KMS-11 (cell line): ENCODE measurements at regions not wholly inside any gene's neighbourhood (a gene's known extent, or its start where the extent isn't known, plus 50 kb on each side); places are given as distances from the start of the nearest gene placed in this dataset.

Experiments used
- H2AFZ ChIP-seq: fragments of 200-600 bp; sonication (generic); 2 replicates; pipeline ENCODE4 v1.6.1; 2016; ENCODE audit warnings: antibody characterized with exemption, mixed run types, low read depth
- H3K27ac ChIP-seq: fragments of 200-600 bp; sonication (generic); 2 replicates; pipeline ENCODE4 v1.6.1; 2016; ENCODE audit warnings: mild to moderate bottlenecking, mixed run types
- H3K27me3 ChIP-seq: fragments of 200-600 bp; sonication (generic); 2 replicates; pipeline ENCODE4 v1.6.1; 2017; ENCODE audit warnings: mild to moderate bottlenecking, low read depth, mixed run types, moderate library complexity; ENCODE audit not compliant: insufficient read depth
- H3K36me3 ChIP-seq: fragments of 200-600 bp; sonication (generic); 2 replicates; pipeline ENCODE4 v1.6.1; 2017; ENCODE audit warnings: mild to moderate bottlenecking, mixed run types; ENCODE audit not compliant: insufficient read depth
- H3K4me1 ChIP-seq: fragments of 200-600 bp; sonication (generic); 2 replicates; pipeline ENCODE4 v1.6.1; 2016; ENCODE audit warnings: mild to moderate bottlenecking, low read depth, mixed run types; ENCODE audit not compliant: poor library complexity, severe bottlenecking
- H3K4me2 ChIP-seq: fragments of 200-600 bp; sonication (generic); 2 replicates; pipeline ENCODE4 v1.7.0; 2016; ENCODE audit warnings: mild to moderate bottlenecking, mixed run types
- H3K4me3 ChIP-seq: fragments of 200-600 bp; sonication (generic); IDR thresholded peaks from 2 replicates; pipeline ENCODE4 v1.6.1; 2017; ENCODE audit warnings: low read depth, low read length, mixed read lengths; ENCODE audit not compliant: insufficient read depth
- H3K79me2 ChIP-seq: fragments of 200-600 bp; sonication (generic); 2 replicates; pipeline ENCODE4 v1.6.1; 2016; ENCODE audit warnings: low read depth, mixed run types; ENCODE audit not compliant: insufficient read depth
- H3K9ac ChIP-seq: fragments of 200-600 bp; sonication (generic); 2 replicates; pipeline ENCODE4 v1.6.1; 2016; ENCODE audit warnings: mild to moderate bottlenecking, mixed run types
- H4K20me1 ChIP-seq: fragments of 200-600 bp; sonication (generic); 2 replicates; pipeline ENCODE4 v1.6.1; 2016; ENCODE audit warnings: mild to moderate bottlenecking, mixed run types; ENCODE audit not compliant: insufficient read depth
- TF ChIP-seq, protein P1 (sequence below): fragments of 200-600 bp; sonication (generic); conservative IDR thresholded peaks from 2 replicates; pipeline ENCODE4 v1.6.1; 2017; ENCODE audit warnings: low read depth, mild to moderate bottlenecking, antibody characterized with exemption, low read length, moderate library complexity, mixed read lengths

DNA sequence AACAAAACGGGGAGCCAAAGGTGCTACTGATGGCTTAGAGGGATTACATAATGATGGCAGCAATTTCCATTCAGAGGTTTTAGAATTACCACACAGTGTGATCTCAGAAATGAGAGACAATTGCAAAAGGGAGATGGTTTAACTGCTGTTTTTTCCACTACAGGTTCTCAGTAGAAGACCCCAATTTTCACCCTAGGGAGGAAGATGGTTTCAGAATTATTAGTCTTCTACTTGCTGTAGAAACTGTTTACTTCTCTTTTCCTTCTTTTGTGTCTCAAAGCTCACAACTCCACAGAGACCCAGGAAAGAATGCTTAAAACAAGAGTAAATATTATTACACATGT is 226.5 kb downstream of the INHBA start:
- no peak overlapping the region for H3K4me2 ChIP-seq
- H3K79me2 ChIP-seq, result no peaks in the 10 kb centered on the region
- H3K9ac ChIP-seq, result no peak overlapping the region
- H3K36me3 ChIP-seq, result no peaks in the 10 kb centered on the region
- no peak overlapping the region for H3K27ac ChIP-seq
- no peaks in the 10 kb centered on the region for H3K27me3 ChIP-seq
- TF ChIP-seq, protein P1, sequence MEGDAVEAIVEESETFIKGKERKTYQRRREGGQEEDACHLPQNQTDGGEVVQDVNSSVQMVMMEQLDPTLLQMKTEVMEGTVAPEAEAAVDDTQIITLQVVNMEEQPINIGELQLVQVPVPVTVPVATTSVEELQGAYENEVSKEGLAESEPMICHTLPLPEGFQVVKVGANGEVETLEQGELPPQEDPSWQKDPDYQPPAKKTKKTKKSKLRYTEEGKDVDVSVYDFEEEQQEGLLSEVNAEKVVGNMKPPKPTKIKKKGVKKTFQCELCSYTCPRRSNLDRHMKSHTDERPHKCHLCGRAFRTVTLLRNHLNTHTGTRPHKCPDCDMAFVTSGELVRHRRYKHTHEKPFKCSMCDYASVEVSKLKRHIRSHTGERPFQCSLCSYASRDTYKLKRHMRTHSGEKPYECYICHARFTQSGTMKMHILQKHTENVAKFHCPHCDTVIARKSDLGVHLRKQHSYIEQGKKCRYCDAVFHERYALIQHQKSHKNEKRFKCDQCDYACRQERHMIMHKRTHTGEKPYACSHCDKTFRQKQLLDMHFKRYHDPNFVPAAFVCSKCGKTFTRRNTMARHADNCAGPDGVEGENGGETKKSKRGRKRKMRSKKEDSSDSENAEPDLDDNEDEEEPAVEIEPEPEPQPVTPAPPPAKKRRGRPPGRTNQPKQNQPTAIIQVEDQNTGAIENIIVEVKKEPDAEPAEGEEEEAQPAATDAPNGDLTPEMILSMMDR, result no peak
- no peaks in the 10 kb centered on the region for H4K20me1 ChIP-seq
- no peaks in the 10 kb centered on the region for H3K4me1 ChIP-seq
- H2AFZ ChIP-seq, result no peak overlapping the region
- no peak overlapping the region for H3K4me3 ChIP-seq

DNA sequence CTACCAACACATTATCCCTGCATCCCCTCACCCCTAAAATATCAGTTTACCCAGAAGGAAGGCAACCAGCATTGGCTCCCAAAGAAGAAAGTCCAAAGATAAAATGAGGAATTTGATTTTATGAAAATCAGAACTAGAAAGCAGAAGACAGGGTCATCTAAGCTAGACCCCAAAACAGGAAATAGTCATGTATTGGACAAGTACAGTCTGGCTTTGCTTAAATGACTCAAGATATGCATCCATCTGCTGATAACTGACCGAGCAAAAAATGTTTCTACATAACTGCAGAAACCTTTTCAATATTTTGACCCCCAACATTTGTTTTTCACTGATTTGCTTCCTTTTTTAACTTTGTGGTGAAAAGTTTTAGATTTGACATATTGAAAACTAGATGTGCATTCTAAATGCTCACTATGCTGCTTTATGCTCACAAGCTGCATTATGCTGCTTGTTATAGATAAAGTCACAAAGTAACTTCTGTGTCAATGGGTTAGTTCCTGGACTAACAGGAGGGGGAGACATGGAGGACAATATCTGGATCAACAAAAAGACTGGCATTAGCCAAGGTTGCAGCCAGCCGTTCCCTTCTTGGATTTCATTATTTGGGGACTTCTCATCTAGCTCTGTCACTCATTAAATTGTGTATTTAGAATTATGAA is 227.0 kb downstream of the INHBA start:
- TF ChIP-seq, protein P1, result no peak
- Histone ChIP-seq H3K36me3 (no peaks in the 10 kb centered on the region), H4K20me1 (no peaks in the 10 kb centered on the region), H3K4me2 (no peak overlapping the region), H3K27me3 (no peaks in the 10 kb centered on the region), H3K27ac (no peak overlapping the region), H3K4me3 (no peak overlapping the region), H3K9ac (no peak overlapping the region), H2AFZ (no peak overlapping the region), H3K4me1 (no peaks in the 10 kb centered on the region), H3K79me2 (no peaks in the 10 kb centered on the region)

DNA sequence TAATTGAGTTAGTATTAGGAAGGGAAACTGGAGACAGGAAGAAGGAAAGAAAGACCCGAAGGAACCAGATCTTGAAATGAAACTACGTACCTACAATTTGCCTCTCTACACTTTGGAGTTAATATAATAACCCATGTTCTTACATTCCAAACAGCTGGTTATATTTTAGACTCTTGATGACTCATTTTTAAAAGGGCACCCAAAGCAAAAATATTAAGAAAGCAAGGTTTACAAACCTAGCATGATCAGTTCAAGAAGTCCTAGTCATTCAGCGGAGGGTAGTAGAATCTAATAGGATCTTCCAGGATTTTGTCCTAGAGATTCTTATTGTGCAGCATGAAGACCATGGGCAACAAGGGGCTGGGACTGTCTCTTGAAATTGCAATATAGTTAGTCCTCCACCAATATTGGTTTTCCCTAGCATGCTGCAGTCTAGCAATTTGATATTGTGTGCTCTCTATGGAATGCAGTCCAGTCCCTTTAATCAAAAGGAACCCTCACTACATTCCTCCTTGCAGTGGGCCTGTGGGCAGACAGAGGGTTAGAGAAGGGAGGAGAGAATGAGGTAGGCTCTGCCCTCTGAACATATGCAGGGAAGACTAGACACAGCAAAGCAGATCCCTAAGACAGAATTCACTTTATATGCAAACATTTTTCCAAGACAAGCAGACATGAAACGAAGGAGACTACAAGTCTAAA is 230.3 kb downstream of the INHBA start:
- Histone ChIP-seq H3K36me3 (no peaks in the 10 kb centered on the region), H3K4me2 (no peak overlapping the region), H3K9ac (no peak overlapping the region), H2AFZ (no peak overlapping the region), H3K4me1 (no peaks in the 10 kb centered on the region), H3K27ac (no peak overlapping the region), H3K27me3 (no peaks in the 10 kb centered on the region), H3K79me2 (no peaks in the 10 kb centered on the region), H3K4me3 (no peak overlapping the region), H4K20me1 (no peaks in the 10 kb centered on the region)
- TF ChIP-seq, protein P1, result no peak

DNA sequence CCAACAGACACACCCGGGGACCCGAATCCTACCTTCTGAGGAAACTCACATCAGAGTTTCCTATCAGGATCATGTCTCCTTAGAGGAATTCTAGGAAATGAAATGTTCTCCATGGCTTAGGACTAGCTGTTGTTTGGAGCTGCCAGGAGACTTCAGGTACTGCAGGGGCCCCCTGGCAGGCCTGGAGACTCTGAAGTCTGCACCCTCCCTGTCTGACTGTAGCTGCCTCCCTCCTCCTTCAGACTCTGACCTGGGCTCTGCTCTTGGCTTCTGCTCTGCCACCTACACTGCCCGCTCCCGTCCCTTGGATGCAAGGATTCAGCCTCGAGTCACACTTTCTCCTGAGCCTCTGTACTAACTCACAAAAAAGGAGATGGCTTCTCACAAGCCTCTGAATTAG is 232.8 kb downstream of the INHBA start:
- TF ChIP-seq, protein P1, result no peak
- H3K27me3 ChIP-seq, result no peaks in the 10 kb centered on the region
- H3K4me3 ChIP-seq, result no peak overlapping the region
- no peaks in the 10 kb centered on the region for H3K79me2 ChIP-seq
- no peak overlapping the region for H3K27ac ChIP-seq
- no peak overlapping the region for H3K4me2 ChIP-seq
- H2AFZ ChIP-seq, result no peak overlapping the region
- no peak overlapping the region for H3K9ac ChIP-seq
- no peaks in the 10 kb centered on the region for H3K4me1 ChIP-seq
- H3K36me3 ChIP-seq, result no peaks in the 10 kb centered on the region
- H4K20me1 ChIP-seq, result no peaks in the 10 kb centered on the region
